HCT116 (cell line): ENCODE measurements at regions not wholly inside any gene's neighbourhood (a gene's known extent, or its start where the extent isn't known, plus 50 kb on each side); places are given as distances from the start of the nearest gene placed in this dataset.

ENCODE experiments used
- ATAC-seq: fragments of 200-7000 bp; cut with Tn5 transposase; 2 replicates; pipeline ENCODE4 v1.9.1; 2020; ENCODE audit warnings: mild to moderate bottlenecking, moderate library complexity
- BruUV-seq: library from RNA; stranded (reverse); fragments of 400-500 nt; replicated peaks from 2 replicates; lab custom pipeline; 2021; lab: Mats Ljungman, UMichigan
- CTCF ChIA-PET: fragments of 300-600 bp; sonication (Branson Sonifier 250); formaldehyde crosslinking; loops from one replicate; lab custom pipeline; 2021; ENCODE audit warnings: antibody characterized with exemption; lab: Charles Lee
- POLR2A ChIA-PET: fragments of 300-600, 350-600 bp; sonication (Branson Sonifier 250); formaldehyde crosslinking; loops from one replicate; lab custom pipeline; 2021; ENCODE audit warnings: antibody characterized with exemption; lab: Charles Lee
- RAD21 ChIA-PET, 2 experiments: fragments of 300-600 bp; sonication (Branson Sonifier 250); formaldehyde crosslinking; loops; one replicate each; lab custom pipeline; 2023; ENCODE audit warnings: low total read pairs in 2 of 2; ENCODE audit not compliant: uncharacterized antibody in 2 of 2, unreplicated experiment in 2 of 2, low non-redundant PET in 1 of 2; lab: Charles Lee
- DNase-seq: peaks from one replicate; pipeline ENCODE4 v3.0.0-alpha.2; 2010; ENCODE audit warnings: low read depth, low spot score
- H2AFZ ChIP-seq: fragments of 200-600 bp; shearing (Covaris generic), sonication (generic); 2 replicates; pipeline ENCODE4 v1.6.1; 2017; ENCODE audit warnings: low read depth, mixed run types, mixed read lengths, antibody characterized with exemption, low read length; ENCODE audit not compliant: poor library complexity, severe bottlenecking
- H3K27ac ChIP-seq: 2 replicates; pipeline ENCODE4 v1.5.1; 2012; ENCODE audit warnings: low read depth, low read length
- H3K27me3 ChIP-seq: fragments of 200-600 bp; sonication (generic); 2 replicates; pipeline ENCODE4 v1.6.1; 2016; ENCODE audit warnings: mixed run types, low read length, mixed read lengths; ENCODE audit not compliant: insufficient read depth
- H3K36me3 ChIP-seq, 2 experiments: fragments of 200-500 bp in 1 of 2; fragments of 200-600 bp in 1 of 2; sonication (Bioruptor generic) in 1 of 2; sonication (generic) in 1 of 2; 2 replicates each; pipeline versions ENCODE4 v1.5.1 to v1.6.1; 2014 to 2016; ENCODE audit warnings: low read length in 2 of 2, inconsistent platforms in 1 of 2, mixed read lengths in 1 of 2, mixed run types in 1 of 2; ENCODE audit not compliant: insufficient read depth in 2 of 2, control insufficient read depth in 1 of 2
- H3K4me1 ChIP-seq, 2 experiments: fragments of 200-600 bp in 1 of 2; sonication (generic) in 1 of 2; 2 replicates each; pipeline versions ENCODE4 v1.5.1 to v1.6.1; 2012 to 2017; ENCODE audit warnings: low read length in 2 of 2, inconsistent platforms in 1 of 2, mild to moderate bottlenecking in 1 of 2, mixed read lengths in 1 of 2, mixed run types in 1 of 2, moderate library complexity in 1 of 2; ENCODE audit not compliant: insufficient read depth in 2 of 2, control insufficient read depth in 1 of 2
- H3K4me2 ChIP-seq: fragments of 200-600 bp; sonication (generic); 2 replicates; pipeline ENCODE4 v1.6.1; 2017; ENCODE audit warnings: mixed run types, low read length, mixed read lengths
- H3K4me3 ChIP-seq, 2 experiments: fragments of 200-600 bp in 1 of 2; sonication (generic) in 1 of 2; replicated peaks in 1 of 2; 2 replicates each; pipeline ENCODE4 v1.5.1; 2011 to 2016; ENCODE audit warnings: low read length in 2 of 2, control low read depth in 1 of 2, low read depth in 1 of 2, mild to moderate bottlenecking in 1 of 2, mixed read lengths in 1 of 2, mixed run types in 1 of 2
- H3K79me2 ChIP-seq: fragments of 200-600 bp; sonication (generic); 2 replicates; pipeline ENCODE4 v1.6.1; 2017; ENCODE audit warnings: mild to moderate bottlenecking, mixed run types, low read length, moderate library complexity, mixed read lengths; ENCODE audit not compliant: insufficient read depth
- H3K9ac ChIP-seq: fragments of 200-600 bp; sonication (generic); 2 replicates; pipeline ENCODE4 v1.6.1; 2016; ENCODE audit warnings: low read length, mixed read lengths
- H3K9me2 ChIP-seq: fragments of 200-600 bp; sonication (generic), shearing (Covaris generic); 2 replicates; pipeline ENCODE4 v1.6.1; 2017; ENCODE audit warnings: mixed run types, mild to moderate bottlenecking, moderate library complexity; ENCODE audit not compliant: insufficient read depth
- H3K9me3 ChIP-seq, 2 experiments: fragments of 200-500 bp in 1 of 2; fragments of 200-600 bp in 1 of 2; sonication (Bioruptor generic) in 1 of 2; sonication (generic) in 1 of 2; 2 replicates each; pipeline ENCODE4 v1.6.1; 2014 to 2017; ENCODE audit warnings: low read length in 2 of 2, mixed read lengths in 2 of 2, inconsistent platforms in 1 of 2, low read depth in 1 of 2, mild to moderate bottlenecking in 1 of 2, mixed run types in 1 of 2, moderate library complexity in 1 of 2; ENCODE audit not compliant: control insufficient read depth in 1 of 2, insufficient read depth in 1 of 2
- H4K20me1 ChIP-seq: fragments of 200-600 bp; sonication (generic), shearing (Covaris generic); 2 replicates; pipeline ENCODE4 v1.6.1; 2017; ENCODE audit warnings: mixed run types, mild to moderate bottlenecking, moderate library complexity; ENCODE audit not compliant: insufficient read depth
- CBX3 ChIP-seq: IDR thresholded peaks from 2 replicates; pipeline ENCODE4 v1.6.1; 2012; ENCODE audit warnings: low read depth
- EGR1 ChIP-seq: IDR thresholded peaks from 2 replicates; pipeline ENCODE4 v1.6.1; 2012; ENCODE audit warnings: low read depth
- ELF1 ChIP-seq: IDR thresholded peaks from 2 replicates; pipeline ENCODE4 v1.6.1; 2012; ENCODE audit warnings: low read depth, borderline replicate concordance
- EZH2phosphoT487 ChIP-seq: fragments of 200-600 bp; IDR thresholded peaks from 2 replicates; pipeline ENCODE4 v1.6.1; 2018; ENCODE audit warnings: antibody characterized with exemption, borderline replicate concordance
- JUND ChIP-seq: IDR thresholded peaks from 2 replicates; pipeline ENCODE4 v1.6.1; 2012
- RAD21 ChIP-seq: IDR thresholded peaks from 2 replicates; pipeline ENCODE4 v1.6.1; 2012; ENCODE audit warnings: low read depth, mild to moderate bottlenecking
- SP1 ChIP-seq: IDR thresholded peaks from 2 replicates; pipeline ENCODE4 v1.6.1; 2012; ENCODE audit warnings: low read depth
- SRF ChIP-seq: IDR thresholded peaks from 2 replicates; pipeline ENCODE4 v1.6.1; 2012; ENCODE audit warnings: low read depth
- YY1 ChIP-seq: IDR thresholded peaks from 2 replicates; pipeline ENCODE4 v1.6.1; 2011; ENCODE audit warnings: low read length, low read depth, moderate library complexity, mild to moderate bottlenecking; ENCODE audit not compliant: insufficient replicate concordance; ENCODE audit errors: extremely low read depth
- ZFX ChIP-seq: fragments of 450-650 bp; IDR thresholded peaks from 2 replicates; pipeline ENCODE4 v1.6.1; 2017
- intact Hi-C: fragments of 100-400 bp; cut with micrococcal nuclease; formaldehyde crosslinking; loops from 2 replicates; pipeline ENCODE4 v1.10.0; 2022
- TF ChIP-seq, protein P1 (sequence below): IDR thresholded peaks from 2 replicates; pipeline ENCODE4 v1.6.1; 2012; ENCODE audit warnings: low read depth

DNA sequence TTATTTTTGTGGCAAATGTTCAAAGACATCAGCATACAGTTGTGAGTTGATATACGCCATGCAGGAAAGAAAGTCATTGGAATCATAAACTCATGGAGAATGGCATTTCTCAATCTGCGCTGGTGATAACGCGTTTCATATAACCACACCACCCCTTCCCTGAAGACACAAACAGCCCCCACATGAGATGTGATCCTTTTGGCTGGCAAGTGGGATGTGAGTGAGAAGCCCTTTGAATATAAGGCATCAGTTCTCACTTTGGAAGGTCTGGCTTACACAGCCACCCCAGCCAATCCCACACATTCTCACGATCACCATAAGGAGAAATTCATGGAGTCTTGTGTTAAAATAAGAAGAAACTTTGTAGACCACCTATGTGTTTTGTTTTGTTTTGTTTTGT lies 725.0 kb downstream of the PRELID2 start:
- no peaks in the 10 kb centered on the region; the same call in 1 of the 2 replicates for H4K20me1 ChIP-seq
- no peak overlapping the region for H2AFZ ChIP-seq
- no peak overlapping the region for H3K27ac ChIP-seq
- H3K4me1 ChIP-seq: no peaks in the 10 kb centered on the region
- H3K36me3 ChIP-seq: no peaks in the 10 kb centered on the region
- no peak overlapping the region for H3K4me2 ChIP-seq
- H3K27me3 ChIP-seq: peaks cover 34% of the 10 kb centered on the region; the same call in 1 of the 2 replicates
- no peak for DNase-seq
- no peaks in the 10 kb centered on the region for H3K9me2 ChIP-seq
- H3K9me3 ChIP-seq: no peaks in the 10 kb centered on the region
- CTCF ChIA-PET: no interaction called here
- intact Hi-C loops: no loop called here
- TF ChIP-seq, protein P1, sequence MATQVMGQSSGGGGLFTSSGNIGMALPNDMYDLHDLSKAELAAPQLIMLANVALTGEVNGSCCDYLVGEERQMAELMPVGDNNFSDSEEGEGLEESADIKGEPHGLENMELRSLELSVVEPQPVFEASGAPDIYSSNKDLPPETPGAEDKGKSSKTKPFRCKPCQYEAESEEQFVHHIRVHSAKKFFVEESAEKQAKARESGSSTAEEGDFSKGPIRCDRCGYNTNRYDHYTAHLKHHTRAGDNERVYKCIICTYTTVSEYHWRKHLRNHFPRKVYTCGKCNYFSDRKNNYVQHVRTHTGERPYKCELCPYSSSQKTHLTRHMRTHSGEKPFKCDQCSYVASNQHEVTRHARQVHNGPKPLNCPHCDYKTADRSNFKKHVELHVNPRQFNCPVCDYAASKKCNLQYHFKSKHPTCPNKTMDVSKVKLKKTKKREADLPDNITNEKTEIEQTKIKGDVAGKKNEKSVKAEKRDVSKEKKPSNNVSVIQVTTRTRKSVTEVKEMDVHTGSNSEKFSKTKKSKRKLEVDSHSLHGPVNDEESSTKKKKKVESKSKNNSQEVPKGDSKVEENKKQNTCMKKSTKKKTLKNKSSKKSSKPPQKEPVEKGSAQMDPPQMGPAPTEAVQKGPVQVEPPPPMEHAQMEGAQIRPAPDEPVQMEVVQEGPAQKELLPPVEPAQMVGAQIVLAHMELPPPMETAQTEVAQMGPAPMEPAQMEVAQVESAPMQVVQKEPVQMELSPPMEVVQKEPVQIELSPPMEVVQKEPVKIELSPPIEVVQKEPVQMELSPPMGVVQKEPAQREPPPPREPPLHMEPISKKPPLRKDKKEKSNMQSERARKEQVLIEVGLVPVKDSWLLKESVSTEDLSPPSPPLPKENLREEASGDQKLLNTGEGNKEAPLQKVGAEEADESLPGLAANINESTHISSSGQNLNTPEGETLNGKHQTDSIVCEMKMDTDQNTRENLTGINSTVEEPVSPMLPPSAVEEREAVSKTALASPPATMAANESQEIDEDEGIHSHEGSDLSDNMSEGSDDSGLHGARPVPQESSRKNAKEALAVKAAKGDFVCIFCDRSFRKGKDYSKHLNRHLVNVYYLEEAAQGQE: no peak
- TF ChIP-seq YY1: no peak
- no peak for TF ChIP-seq RAD21
- no peak for TF ChIP-seq EZH2phosphoT487
- TF ChIP-seq SP1: no peak
- TF ChIP-seq ZFX: no peak
- TF ChIP-seq ELF1: no peak
- TF ChIP-seq, all 23 proteins: peak for 0
- Histone ChIP-seq H3K9ac (no peak overlapping the region), H3K4me3 (no peak overlapping the region), H3K79me2 (no peaks in the 10 kb centered on the region)
- POLR2A ChIA-PET: no interaction called here
- BruUV-seq: no TSS peak
- RAD21 ChIA-PET: no interaction called here
- ATAC-seq: no peak

DNA sequence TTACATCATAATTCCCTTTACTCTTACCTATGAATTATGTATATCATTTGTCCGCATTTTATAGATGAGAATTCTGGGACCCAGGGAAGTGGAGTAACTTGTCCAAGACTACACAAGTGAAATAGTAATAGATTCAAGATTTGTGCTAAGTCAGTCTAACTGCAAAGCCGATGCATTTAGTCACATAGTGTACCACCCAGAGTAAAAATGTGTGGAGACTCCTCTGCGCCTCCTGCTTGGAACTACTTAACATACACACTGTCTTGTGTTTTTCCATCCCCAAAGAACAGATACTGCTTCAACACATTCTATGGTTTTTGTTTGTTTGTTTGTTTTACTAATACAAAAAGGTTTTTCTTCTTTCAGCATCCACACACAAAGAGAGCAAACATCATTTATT lies 729.8 kb downstream of the PRELID2 start:
- H3K4me3 ChIP-seq: no peak overlapping the region
- H3K36me3 ChIP-seq: no peaks in the 10 kb centered on the region
- ATAC-seq (no peak), DNase-seq (no peak)
- H3K27ac ChIP-seq: no peak overlapping the region
- H2AFZ ChIP-seq: no peak overlapping the region
- CTCF ChIA-PET: no interaction called here
- no peak overlapping the region for H3K4me2 ChIP-seq
- H3K79me2 ChIP-seq: no peaks in the 10 kb centered on the region
- TF ChIP-seq JUND: no peak
- TF ChIP-seq RAD21: no peak
- TF ChIP-seq SRF: no peak
- no peak for TF ChIP-seq EGR1
- TF ChIP-seq ZFX: no peak
- TF ChIP-seq, protein P1: no peak
- no peak for TF ChIP-seq CBX3
- TF ChIP-seq EZH2phosphoT487: no peak
- H3K9me3 ChIP-seq: no peaks in the 10 kb centered on the region
- RAD21 ChIA-PET: no interaction called here
- H3K9me2 ChIP-seq: no peaks in the 10 kb centered on the region
- no peaks in the 10 kb centered on the region for H3K4me1 ChIP-seq
- POLR2A ChIA-PET: no interaction called here
- H3K9ac ChIP-seq: no peak overlapping the region
- intact Hi-C loops: no loop called here
- BruUV-seq: no TSS peak
- 0 out of 2 replicates have a peak, but pooled peaks cover 5% of the 10 kb centered on the region for H3K27me3 ChIP-seq
- H4K20me1 ChIP-seq: no peaks in the 10 kb centered on the region
